SK-MEL-5 (cell line): ENCODE measurements at regions not wholly inside any gene's neighbourhood (a gene's known extent, or its start where the extent isn't known, plus 50 kb on each side); places are given as distances from the start of the nearest gene placed in this dataset.
"Not testable (repeated sequence)": the region's sequence is repeated elsewhere in the genome, so short reads cannot be mapped to it uniquely, and the experiment has no call there.

Experiments
- DNase-seq: peaks from one replicate; pipeline ENCODE4 v3.0.0-alpha.2; 2016; ENCODE audit warnings: low read depth, low spot score
- in situ Hi-C: cut with HindIII; loops from 2 replicates; pipeline ENCODE4 v1.10.0; 2016; ENCODE audit warnings: low sequenced_read_pairs, high pct_unique_total_duplicates, low pct_unique_long_range_greater_than_20kb

GRCh38 chr4:12446657-12447185, 1018.0 kb upstream of the HS3ST1 start:
- no peak for DNase-seq
- in situ Hi-C loops, result no loop called here

- in situ Hi-C loops, result no loop called here
- no peak for DNase-seq
Measured at GRCh38 chr4:12446256-12446655, 1017.6 kb upstream of the HS3ST1 start.

- in situ Hi-C loops, result no loop called here
- no peak for DNase-seq
Measured at GRCh38 chr4:12445711-12446235, 1017.1 kb upstream of the HS3ST1 start.

DNA sequence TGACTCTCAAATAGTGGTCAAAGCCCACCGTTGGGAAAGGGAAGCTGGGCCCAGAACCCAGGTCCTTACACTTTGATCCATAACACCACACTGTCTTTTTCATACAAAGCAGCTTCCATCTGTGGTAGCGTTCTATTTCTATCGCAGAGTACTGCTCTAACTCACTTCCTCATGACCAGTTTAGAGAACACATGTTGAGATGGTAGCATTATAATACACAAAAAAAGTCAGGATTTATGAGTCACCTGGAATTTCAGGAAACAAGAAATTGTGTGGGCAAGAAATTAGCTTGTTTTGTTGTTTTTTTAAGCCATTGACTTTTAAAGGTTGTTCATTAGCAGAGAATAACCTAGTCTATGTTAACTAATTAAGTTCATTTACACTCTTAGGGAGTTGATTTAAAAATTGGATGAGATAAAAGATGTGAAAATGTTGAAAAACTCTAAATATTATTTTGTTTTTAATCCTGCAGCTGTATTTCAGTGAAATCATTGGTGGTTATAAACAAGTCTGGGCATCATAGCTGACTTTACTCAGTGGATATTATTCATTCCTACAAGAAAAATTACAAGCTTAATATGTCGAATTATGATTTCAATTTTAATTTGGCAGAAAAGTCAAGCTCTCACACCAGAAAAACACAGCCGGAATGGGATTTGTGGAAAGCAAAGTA, 1011.1 kb upstream of the HS3ST1 start:
- in situ Hi-C loops, result no loop called here
- DNase-seq, result no peak

DNA sequence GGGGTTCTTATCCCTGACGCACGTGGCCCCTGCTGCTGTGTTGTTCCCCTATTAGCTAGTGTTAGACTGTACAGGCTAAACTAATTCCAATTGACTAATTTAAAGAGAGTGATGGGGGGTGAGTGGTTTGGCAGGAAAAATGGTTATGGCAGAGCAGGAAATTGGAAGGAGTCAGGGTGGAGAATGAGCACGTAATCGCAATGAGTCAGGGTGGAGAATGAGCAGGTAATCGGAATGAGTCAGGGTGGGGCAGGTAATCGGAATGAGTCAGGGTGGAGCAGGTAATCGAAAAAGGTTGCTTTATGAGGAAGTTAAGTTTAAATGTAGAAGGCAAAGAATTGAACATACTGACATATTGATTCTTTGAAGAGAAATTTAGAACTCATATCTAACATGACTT, 1002.6 kb upstream of the HS3ST1 start:
- in situ Hi-C loops, result not testable (repeated sequence)

GRCh38 chr4:12421364-12421763, 992.7 kb upstream of the HS3ST1 start:
- in situ Hi-C loops, result no loop called here
- DNase-seq, result no peak

More for the DNA sequence above, 1002.6 kb upstream of the HS3ST1 start:
- not testable (repeated sequence) for DNase-seq

- DNase-seq, result no peak
- in situ Hi-C loops, result no loop called here
Measured at GRCh38 chr4:12416755-12417154, 988.1 kb upstream of the HS3ST1 start.

DNA sequence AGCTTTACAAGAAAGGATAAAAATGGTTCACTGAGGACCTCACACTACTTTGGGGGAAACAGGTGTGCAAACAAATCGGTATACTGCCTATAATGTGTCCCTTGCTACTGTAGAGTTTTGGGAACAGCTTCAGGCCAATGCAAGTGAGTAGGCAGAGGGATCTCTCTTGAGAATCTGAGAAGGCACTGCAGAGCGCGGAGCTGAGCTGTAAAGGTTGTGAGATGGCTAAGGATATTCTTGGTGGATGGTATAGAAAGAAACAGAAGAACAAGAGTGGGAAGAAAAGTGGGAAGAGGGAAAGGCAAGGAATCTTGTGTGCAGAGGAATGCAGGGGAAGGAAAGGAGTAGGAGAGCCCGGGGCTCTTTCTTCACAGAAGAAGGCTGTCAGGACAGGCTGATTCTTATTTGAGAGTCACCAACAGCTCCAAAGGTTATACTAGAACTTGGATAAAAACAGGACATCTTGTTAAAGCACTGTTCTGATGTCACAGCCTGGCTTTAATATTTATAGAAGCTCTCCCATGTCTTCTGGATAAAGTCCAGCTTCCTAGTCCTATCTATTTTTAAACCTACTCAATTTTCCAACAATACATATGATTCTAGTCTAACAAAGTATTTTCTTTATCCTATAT, 985.6 kb upstream of the HS3ST1 start:
- in situ Hi-C loops, result no loop called here
- DNase-seq, result no peak

GRCh38 chr4:12411072-12411471, 982.4 kb upstream of the HS3ST1 start:
- in situ Hi-C loops, result no loop called here
- no peak for DNase-seq

- in situ Hi-C loops, result no loop called here
- DNase-seq, result peak; percentile 53
Measured at GRCh38 chr4:12409507-12410190, 981.0 kb upstream of the HS3ST1 start.

DNA sequence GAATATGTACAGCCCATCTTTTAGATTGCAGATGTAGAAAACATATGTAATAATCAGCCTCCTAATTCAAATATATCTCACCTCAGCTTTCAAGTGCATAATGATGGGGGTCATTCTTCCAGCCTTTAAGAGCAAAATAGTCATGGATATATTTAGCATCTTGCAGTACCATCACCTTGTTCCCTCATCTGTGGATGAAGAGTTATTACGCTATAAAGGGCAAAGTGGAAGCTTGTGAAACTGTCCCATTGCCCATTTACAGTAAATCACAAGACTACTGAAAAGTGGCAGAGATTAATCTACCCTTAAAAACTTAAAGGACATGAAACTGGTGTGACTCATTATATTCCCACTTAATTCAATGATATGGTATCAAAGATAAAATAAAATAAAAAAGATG, 979.7 kb upstream of the HS3ST1 start:
- in situ Hi-C loops, result no loop called here

DNA sequence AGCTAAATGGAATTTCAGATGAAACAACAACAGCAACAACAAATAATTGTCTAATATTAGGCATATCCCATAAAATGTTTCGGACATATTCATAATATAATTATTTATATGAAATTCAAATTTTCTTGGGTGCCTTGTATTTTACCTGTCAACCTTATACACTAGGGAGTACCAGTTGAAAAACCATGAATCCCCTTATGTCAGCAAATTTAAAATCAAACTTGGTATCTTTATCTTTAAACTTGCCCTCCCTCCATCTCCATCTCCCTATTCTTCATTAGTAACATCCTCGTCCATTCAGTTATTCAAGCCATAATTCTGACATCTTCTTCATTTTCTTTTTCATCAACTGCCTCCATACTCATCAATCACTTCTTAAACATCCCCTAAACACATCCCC, 974.5 kb upstream of the HS3ST1 start:
- no peak for DNase-seq
- in situ Hi-C loops, result no loop called here

More for the DNA sequence above, 979.7 kb upstream of the HS3ST1 start:
- no peak for DNase-seq

GRCh38 chr4:12399781-12400180, 971.1 kb upstream of the HS3ST1 start:
- in situ Hi-C loops, result no loop called here
- DNase-seq, result no peak

GRCh38 chr4:12393631-12394262, 965.1 kb upstream of the HS3ST1 start:
- DNase-seq, result no peak
- in situ Hi-C loops, result no loop called here

- in situ Hi-C loops, result no loop called here
Measured at GRCh38 chr4:12389604-12390003, 960.9 kb upstream of the HS3ST1 start.

DNA sequence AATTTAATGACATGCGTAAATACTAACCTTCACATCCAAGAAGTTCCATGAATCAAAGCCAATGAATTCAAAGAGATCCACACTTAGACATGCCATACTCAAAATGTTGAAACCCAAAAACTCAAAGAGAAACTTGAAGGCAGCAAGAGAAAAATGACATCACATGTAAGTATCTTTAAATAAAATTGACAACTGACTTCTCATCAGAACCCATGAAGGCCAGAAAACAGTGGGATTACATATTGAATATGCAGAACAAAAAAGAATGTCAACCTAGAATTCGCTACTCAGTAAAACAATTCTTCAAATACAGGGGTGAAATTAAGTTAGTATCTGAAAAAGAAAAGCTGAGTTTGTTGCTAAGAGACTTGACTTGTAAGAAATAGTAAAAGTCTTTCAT, 953.9 kb upstream of the HS3ST1 start:
- DNase-seq, result no peak
- in situ Hi-C loops, result no loop called here

More at GRCh38 chr4:12389604-12390003, 960.9 kb upstream of the HS3ST1 start:
- no peak for DNase-seq

- no peak for DNase-seq
- in situ Hi-C loops, result no loop called here
Measured at GRCh38 chr4:12379191-12379590, 950.5 kb upstream of the HS3ST1 start.

DNA sequence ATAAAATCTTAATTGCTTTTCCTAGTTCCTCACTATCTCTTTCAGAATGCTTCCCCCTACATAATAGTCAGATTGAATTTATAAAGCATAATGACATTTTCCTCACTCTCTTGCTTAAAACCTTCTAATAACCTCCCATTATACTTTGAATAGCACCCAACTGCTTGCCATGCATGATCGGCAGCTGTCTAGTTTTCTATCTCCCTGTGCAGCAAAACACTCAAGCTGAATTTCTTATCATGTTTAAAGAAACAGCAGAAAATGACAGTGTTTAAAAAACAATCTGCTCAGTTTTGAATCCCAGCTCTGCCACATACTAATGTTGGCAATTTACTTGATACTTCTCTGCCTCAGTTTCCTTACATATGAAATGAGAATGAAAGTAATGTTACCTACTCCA, 947.1 kb upstream of the HS3ST1 start:
- no peak for DNase-seq
- in situ Hi-C loops, result no loop called here
